Choroid plexus epithelial cell (primary cell): ENCODE measurements at regions not wholly inside any gene's neighbourhood (a gene's known extent, or its start where the extent isn't known, plus 50 kb on each side); places are given as distances from the start of the nearest gene placed in this dataset.

ENCODE experiments used
- DNase-seq: peaks from one replicate; pipeline ENCODE4 v3.0.0-alpha.2; 2010; ENCODE audit warnings: low read depth
- H3K4me3 ChIP-seq: 2 replicates; pipeline ENCODE4 v1.5.1; 2011; ENCODE audit warnings: low read depth, mild to moderate bottlenecking, control low read depth, low read length, moderate library complexity
- TF ChIP-seq, protein P1 (sequence below): conservative IDR thresholded peaks from 2 replicates; pipeline ENCODE4 v1.5.1; 2011; ENCODE audit warnings: low read depth, mild to moderate bottlenecking, control low read depth, inconsistent platforms, low read length, moderate library complexity

DNA sequence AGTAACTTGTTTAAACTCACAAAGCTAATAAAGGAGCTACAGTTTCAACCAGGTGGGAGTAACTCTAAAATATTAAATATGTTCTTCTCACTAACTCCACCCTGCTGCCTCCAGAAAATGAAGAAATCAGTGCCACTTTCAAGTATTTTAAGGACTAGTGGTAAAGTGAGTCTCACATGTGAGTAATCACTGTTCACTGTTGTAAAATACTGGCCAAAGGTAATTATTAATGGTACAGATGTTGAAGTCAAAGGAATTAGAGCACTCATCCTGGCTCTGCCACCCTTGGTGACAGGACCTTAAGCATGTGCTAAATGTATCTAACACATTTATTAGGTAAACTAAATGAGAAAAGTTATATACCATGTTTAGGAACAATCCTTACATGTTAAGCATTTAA, 430.7 kb downstream of the BRINP1 start:
- no peak for DNase-seq

GRCh38 chr9:118940473-118940872, 428.8 kb downstream of the BRINP1 start:
- H3K4me3 ChIP-seq, result no peak overlapping the region
- DNase-seq, result no peak
- TF ChIP-seq, protein P1, sequence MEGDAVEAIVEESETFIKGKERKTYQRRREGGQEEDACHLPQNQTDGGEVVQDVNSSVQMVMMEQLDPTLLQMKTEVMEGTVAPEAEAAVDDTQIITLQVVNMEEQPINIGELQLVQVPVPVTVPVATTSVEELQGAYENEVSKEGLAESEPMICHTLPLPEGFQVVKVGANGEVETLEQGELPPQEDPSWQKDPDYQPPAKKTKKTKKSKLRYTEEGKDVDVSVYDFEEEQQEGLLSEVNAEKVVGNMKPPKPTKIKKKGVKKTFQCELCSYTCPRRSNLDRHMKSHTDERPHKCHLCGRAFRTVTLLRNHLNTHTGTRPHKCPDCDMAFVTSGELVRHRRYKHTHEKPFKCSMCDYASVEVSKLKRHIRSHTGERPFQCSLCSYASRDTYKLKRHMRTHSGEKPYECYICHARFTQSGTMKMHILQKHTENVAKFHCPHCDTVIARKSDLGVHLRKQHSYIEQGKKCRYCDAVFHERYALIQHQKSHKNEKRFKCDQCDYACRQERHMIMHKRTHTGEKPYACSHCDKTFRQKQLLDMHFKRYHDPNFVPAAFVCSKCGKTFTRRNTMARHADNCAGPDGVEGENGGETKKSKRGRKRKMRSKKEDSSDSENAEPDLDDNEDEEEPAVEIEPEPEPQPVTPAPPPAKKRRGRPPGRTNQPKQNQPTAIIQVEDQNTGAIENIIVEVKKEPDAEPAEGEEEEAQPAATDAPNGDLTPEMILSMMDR, result no peak

More for the DNA sequence above, 430.7 kb downstream of the BRINP1 start:
- TF ChIP-seq, protein P1, result no peak
- H3K4me3 ChIP-seq, result no peak overlapping the region

DNA sequence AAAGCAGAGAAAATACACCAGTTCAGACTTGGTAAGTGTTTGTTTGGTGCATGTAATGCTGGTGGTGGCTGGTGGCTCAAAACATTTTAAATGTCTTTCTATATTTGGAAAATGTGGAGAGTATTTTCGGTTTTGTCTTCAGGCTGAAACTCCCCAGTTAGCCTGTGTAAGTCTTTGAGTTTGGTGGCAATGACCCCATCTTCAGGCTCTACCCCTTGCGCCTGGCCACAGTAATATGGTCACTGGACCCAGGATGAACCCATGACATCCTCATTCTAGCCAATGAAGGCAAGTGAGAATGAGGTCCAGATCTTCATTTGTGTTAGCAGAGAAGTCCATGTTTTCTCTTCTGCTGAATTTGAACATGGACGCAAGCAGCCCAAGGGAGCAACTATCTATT, 422.6 kb downstream of the BRINP1 start:
- no peak for DNase-seq
- H3K4me3 ChIP-seq, result no peak overlapping the region
- TF ChIP-seq, protein P1, result no peak

DNA sequence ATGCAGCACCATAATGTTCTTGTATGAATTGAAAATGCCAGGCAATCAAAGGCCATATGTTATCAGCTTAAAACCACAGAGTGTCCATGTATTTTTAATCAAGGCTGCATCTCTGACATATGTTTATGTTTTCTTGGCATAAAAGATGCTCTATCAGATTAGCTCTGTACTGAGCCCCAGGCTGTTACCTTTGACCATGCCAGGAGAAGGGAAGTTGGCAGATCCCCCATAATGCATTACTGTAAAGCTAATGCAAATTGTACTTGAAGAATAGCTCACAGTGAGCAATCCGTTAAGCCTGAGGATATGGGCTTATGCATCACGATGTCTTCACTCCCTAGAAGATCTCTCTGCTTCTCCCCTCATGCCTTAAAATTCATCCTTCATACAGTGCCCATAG, 414.4 kb downstream of the BRINP1 start:
- no peak overlapping the region for H3K4me3 ChIP-seq
- TF ChIP-seq, protein P1, result no peak
- DNase-seq, result no peak

GRCh38 chr9:118957585-118957984, 411.6 kb downstream of the BRINP1 start:
- no peak overlapping the region for H3K4me3 ChIP-seq
- TF ChIP-seq, protein P1, result no peak
- DNase-seq, result no peak

- H3K4me3 ChIP-seq, result no peak overlapping the region
- TF ChIP-seq, protein P1, result no peak
- DNase-seq, result no peak
Observed at GRCh38 chr9:118959366-118959765, 409.9 kb downstream of the BRINP1 start.

DNA sequence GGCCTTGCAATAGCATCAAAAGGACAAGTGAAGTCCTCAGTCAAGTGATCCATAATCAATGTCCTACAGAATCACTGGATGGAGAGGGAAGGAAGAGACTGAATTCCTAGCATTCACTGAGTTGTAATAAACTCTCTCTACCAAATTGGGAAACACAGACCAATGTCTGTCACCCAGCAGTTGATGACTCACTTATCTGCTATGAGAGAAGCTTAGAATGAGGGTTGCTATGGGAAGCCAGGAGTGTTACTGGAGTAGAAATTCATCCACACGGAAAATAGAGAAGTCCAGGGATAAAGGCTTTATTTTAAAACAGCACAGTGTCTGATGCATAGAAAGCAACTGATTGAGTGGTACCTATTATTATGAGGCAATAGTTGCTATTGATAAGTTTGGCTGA, 407.4 kb downstream of the BRINP1 start:
- TF ChIP-seq, protein P1, result no peak
- H3K4me3 ChIP-seq, result no peak overlapping the region
- peak; percentile 41 for DNase-seq
